ENCODE measurements at regions not wholly inside any gene's neighbourhood (a gene's known extent, or its start where the extent isn't known, plus 50 kb on each side); places are given as distances from the start of the nearest gene placed in this dataset.

GRCh38 chr6:163983679-163984078 is 569.2 kb downstream of the QKI start:
- FAIRE-seq = no peak
- no peak for DNase-seq (ENCODE audit: insufficient read length, low spot score)
- TF ChIP-seq, protein P1, sequence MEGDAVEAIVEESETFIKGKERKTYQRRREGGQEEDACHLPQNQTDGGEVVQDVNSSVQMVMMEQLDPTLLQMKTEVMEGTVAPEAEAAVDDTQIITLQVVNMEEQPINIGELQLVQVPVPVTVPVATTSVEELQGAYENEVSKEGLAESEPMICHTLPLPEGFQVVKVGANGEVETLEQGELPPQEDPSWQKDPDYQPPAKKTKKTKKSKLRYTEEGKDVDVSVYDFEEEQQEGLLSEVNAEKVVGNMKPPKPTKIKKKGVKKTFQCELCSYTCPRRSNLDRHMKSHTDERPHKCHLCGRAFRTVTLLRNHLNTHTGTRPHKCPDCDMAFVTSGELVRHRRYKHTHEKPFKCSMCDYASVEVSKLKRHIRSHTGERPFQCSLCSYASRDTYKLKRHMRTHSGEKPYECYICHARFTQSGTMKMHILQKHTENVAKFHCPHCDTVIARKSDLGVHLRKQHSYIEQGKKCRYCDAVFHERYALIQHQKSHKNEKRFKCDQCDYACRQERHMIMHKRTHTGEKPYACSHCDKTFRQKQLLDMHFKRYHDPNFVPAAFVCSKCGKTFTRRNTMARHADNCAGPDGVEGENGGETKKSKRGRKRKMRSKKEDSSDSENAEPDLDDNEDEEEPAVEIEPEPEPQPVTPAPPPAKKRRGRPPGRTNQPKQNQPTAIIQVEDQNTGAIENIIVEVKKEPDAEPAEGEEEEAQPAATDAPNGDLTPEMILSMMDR (IDR thresholded peaks at IDR 0.05; ENCODE audit: insufficient read depth, missing control alignments) = no peak

- FAIRE-seq (no peak), DNase-seq (ENCODE audit: insufficient read length, low spot score) (no peak)
- TF ChIP-seq, protein P1 (IDR thresholded peaks at IDR 0.05; ENCODE audit: insufficient read depth, missing control alignments) = no peak
Measured at GRCh38 chr6:163974322-163974721, 559.8 kb downstream of the QKI start.

- FAIRE-seq (no peak), DNase-seq (ENCODE audit: insufficient read length, low spot score) (no peak)
- TF ChIP-seq, protein P1 (IDR thresholded peaks at IDR 0.05; ENCODE audit: insufficient read depth, missing control alignments) = no peak
Measured at GRCh38 chr6:163971841-163972838, 557.6 kb downstream of the QKI start.

DNA sequence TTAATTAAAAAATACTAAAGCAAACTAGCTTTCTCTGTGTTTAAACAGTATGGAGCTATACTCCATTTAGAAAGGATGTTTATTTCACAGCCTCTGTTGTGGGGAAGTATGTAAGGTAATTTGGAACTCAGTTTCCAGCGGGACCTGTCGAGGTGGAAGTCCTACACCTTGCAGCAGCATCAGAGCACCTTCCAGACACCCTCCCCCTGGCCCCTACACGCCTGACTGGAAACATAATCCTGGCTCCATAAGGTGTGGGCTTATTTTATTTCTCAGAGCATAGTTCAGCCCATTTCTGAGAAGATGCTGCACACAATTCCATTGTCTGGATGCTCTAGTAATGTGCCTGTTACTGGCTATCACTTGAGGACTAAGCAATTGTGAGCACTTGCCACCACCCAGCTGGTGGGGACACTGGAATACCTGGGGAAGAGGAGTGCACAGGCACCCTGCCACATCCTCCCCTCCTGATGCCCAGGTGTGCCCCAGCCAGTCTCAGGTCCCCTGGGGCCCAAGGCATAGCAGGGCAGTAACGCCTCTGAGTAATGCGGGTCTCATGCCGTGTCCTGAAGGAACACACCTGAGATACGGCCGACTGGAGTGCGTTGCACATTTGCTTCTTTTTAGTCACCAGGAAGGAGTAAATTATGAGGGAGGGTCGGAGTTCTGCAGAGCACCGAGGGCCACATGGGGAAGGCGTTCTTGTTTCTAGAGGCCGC is 556.5 kb downstream of the QKI start:
- no peak for FAIRE-seq
- DNase-seq (ENCODE audit: insufficient read length, low spot score) = no peak
- TF ChIP-seq, protein P1 (IDR thresholded peaks at IDR 0.05; ENCODE audit: insufficient read depth, missing control alignments) = no peak

GRCh38 chr6:163965426-163966348 is 551.2 kb downstream of the QKI start:
- FAIRE-seq = no peak
- TF ChIP-seq, protein P1 (IDR thresholded peaks at IDR 0.05; ENCODE audit: insufficient read depth, missing control alignments) = no peak
- no peak for DNase-seq (ENCODE audit: insufficient read length, low spot score)

GRCh38 chr6:163964789-163965188 is 550.3 kb downstream of the QKI start:
- TF ChIP-seq, protein P1 (IDR thresholded peaks at IDR 0.05; ENCODE audit: insufficient read depth, missing control alignments) = no peak
- FAIRE-seq = no peak
- no peak for DNase-seq (ENCODE audit: insufficient read length, low spot score)
